ENCODE measurements at regions not wholly inside any gene's neighbourhood (a gene's known extent, or its start where the extent isn't known, plus 50 kb on each side); places are given as distances from the start of the nearest gene placed in this dataset.

DNA sequence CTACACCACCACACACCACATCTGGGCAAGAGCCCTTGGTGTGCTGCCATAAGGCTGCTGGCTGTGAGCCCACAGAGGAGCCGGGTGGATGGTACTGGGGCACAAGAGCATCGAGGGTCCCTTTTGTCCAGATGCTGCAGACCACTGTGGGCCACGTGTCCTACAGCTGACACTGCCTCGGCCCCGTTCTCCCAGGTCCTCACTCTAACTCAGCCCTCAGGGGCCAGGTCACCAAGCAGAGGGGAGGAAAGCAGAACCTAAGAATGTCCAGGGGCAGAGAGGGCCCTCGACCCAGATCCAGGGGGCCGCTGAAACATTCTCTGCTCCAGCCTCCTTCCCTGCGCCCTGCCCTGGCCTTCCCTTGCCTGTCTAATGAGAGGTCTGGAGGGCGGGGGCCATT lies 91.7 kb upstream of the ASB18 start:
- TF ChIP-seq, protein P1, sequence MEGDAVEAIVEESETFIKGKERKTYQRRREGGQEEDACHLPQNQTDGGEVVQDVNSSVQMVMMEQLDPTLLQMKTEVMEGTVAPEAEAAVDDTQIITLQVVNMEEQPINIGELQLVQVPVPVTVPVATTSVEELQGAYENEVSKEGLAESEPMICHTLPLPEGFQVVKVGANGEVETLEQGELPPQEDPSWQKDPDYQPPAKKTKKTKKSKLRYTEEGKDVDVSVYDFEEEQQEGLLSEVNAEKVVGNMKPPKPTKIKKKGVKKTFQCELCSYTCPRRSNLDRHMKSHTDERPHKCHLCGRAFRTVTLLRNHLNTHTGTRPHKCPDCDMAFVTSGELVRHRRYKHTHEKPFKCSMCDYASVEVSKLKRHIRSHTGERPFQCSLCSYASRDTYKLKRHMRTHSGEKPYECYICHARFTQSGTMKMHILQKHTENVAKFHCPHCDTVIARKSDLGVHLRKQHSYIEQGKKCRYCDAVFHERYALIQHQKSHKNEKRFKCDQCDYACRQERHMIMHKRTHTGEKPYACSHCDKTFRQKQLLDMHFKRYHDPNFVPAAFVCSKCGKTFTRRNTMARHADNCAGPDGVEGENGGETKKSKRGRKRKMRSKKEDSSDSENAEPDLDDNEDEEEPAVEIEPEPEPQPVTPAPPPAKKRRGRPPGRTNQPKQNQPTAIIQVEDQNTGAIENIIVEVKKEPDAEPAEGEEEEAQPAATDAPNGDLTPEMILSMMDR (conservative IDR thresholded peaks at IDR 0.05; ENCODE audit: low read length), result no peak
- no peak for TF ChIP-seq EZH2phosphoT487 (IDR thresholded peaks at IDR 0.05; ENCODE audit: borderline replicate concordance, low read depth, low read length)

All from OCI-LY7 (cell line).